MM.1S (cell line): ENCODE measurements at regions not wholly inside any gene's neighbourhood (a gene's known extent, or its start where the extent isn't known, plus 50 kb on each side); places are given as distances from the start of the nearest gene placed in this dataset.

Source experiments
- CTCF ChIP-seq: fragments of 300-600 bp; sonication (generic); IDR thresholded peaks from 2 replicates; pipeline ENCODE4 v1.5.1; 2016; ENCODE audit warnings: antibody characterized with exemption, low read length, mixed read lengths
- EZH2phosphoT487 ChIP-seq: fragments of 300-600 bp; sonication (generic); IDR thresholded peaks from 2 replicates; pipeline ENCODE4 v1.6.1; 2018; ENCODE audit warnings: antibody characterized with exemption, low read length

DNA sequence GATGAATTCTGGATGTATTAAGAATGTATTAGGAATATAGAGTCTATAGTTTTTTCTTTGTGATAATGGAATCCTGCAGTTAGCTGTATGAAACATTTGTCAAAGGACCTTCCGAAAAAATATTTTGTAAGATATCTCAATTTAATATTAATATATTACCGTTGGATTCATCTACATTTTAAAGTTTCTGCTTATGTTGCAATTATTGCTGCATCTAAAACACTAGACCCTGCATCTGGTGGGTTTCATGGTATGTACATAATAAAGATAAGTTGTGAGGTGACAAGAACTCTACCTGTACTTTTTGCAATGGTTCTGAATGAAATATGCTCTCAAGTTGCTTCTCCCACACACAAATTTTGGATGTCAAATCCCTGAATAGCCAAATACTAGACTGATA is 565.9 kb upstream of the FBXO33 start:
- no peak for TF ChIP-seq CTCF
- TF ChIP-seq EZH2phosphoT487: no peak
